ENCODE measurements at regions not wholly inside any gene's neighbourhood (a gene's known extent, or its start where the extent isn't known, plus 50 kb on each side); places are given as distances from the start of the nearest gene placed in this dataset.

DNA sequence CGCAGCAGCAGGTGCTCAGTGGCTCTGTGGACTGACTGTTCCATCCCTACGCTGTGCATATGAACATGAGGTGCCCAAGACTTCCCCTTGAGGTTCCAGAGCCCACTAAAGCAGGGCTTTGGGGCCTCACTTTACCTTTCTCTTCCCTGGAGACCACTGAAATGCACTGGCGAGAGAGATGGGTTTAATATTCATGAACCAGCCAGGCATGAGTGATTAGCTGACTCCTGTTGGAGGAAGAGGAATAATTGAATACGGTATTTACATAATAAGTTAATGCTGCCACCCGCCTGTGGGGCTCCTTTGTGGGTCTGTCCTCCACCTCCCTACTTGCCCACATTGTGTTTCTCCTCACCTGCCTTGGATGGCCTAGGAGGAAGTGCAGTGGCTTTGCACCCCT lies 263.4 kb downstream of the TLE3 start:
- TF ChIP-seq, protein P1, sequence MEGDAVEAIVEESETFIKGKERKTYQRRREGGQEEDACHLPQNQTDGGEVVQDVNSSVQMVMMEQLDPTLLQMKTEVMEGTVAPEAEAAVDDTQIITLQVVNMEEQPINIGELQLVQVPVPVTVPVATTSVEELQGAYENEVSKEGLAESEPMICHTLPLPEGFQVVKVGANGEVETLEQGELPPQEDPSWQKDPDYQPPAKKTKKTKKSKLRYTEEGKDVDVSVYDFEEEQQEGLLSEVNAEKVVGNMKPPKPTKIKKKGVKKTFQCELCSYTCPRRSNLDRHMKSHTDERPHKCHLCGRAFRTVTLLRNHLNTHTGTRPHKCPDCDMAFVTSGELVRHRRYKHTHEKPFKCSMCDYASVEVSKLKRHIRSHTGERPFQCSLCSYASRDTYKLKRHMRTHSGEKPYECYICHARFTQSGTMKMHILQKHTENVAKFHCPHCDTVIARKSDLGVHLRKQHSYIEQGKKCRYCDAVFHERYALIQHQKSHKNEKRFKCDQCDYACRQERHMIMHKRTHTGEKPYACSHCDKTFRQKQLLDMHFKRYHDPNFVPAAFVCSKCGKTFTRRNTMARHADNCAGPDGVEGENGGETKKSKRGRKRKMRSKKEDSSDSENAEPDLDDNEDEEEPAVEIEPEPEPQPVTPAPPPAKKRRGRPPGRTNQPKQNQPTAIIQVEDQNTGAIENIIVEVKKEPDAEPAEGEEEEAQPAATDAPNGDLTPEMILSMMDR (IDR thresholded peaks at IDR 0.05): no peak
- TF ChIP-seq ZFX (IDR thresholded peaks at IDR 0.05; ENCODE audit: borderline replicate concordance): no peak

Data from 22Rv1 (cell line).